ENCODE measurements at regions not wholly inside any gene's neighbourhood (a gene's known extent, or its start where the extent isn't known, plus 50 kb on each side); places are given as distances from the start of the nearest gene placed in this dataset.

DNA sequence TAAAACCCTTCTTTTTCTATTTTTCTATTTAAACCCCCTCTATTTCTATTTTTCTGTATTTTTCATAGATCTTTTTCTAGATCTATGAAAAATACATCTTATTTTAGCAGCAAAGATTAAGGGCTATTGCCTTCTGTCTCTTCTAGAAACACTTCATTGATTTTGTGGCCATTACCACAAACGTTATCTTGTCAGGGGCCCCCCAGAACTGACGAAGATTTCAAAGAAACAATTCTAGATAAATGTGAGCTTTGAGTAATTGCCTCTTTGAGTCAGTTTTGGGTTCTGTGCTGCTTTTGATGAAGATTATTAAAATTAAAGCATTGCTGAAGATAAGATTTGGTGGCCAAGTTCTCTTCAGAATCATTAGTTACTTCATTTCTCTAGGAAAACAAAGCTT lies 279.6 kb upstream of the PEX5L start:
- H3K4me3 ChIP-seq (ENCODE audit: control insufficient read depth, low read depth, low read length) = no peak overlapping the region
- DNase-seq (ENCODE audit: low read depth) = no peak
- TF ChIP-seq, protein P1, sequence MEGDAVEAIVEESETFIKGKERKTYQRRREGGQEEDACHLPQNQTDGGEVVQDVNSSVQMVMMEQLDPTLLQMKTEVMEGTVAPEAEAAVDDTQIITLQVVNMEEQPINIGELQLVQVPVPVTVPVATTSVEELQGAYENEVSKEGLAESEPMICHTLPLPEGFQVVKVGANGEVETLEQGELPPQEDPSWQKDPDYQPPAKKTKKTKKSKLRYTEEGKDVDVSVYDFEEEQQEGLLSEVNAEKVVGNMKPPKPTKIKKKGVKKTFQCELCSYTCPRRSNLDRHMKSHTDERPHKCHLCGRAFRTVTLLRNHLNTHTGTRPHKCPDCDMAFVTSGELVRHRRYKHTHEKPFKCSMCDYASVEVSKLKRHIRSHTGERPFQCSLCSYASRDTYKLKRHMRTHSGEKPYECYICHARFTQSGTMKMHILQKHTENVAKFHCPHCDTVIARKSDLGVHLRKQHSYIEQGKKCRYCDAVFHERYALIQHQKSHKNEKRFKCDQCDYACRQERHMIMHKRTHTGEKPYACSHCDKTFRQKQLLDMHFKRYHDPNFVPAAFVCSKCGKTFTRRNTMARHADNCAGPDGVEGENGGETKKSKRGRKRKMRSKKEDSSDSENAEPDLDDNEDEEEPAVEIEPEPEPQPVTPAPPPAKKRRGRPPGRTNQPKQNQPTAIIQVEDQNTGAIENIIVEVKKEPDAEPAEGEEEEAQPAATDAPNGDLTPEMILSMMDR (IDR thresholded peaks at IDR 0.05; ENCODE audit: control insufficient read depth, insufficient read depth, low read depth, low read length, missing control alignments) = no peak

DNA sequence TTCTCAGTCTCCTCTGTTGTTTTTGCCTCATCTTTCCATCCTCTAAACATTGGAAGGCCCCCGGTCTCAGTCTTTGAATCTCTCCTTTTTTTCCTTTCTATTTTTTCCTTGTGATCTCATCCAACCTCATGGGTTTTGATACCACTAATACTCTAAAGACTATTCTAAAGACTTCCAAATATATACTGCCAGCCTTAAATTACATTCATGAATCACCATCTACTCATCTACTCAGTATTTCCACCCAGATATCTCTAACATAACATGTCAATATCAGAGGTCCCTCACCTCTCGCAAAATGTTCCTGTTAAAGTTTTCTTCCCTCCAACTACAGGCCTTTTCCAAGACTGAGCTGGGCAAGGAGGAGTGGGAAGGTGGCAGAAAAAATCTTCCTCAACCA lies 282.5 kb upstream of the TTC14 start:
- DNase-seq (ENCODE audit: low read depth) = no peak

DNA sequence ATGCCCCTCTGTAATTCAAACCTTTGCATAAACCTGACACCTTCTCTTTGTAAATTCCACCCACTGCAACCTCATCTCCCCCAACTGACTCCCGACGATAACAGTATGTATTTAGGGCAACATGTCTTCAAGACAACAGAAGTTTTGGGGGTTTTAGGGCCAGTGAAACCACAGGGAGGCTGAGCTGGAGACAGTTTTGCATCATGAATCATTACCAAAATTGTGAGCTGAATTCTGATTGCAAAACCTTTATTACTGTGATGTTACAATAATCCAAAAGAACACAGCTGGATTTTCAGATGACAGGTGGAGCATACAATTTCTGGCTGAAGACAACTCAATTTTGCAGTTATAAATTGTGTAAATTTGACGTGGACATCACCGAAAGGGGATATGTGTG lies 281.3 kb upstream of the TTC14 start:
- TF ChIP-seq, protein P1 (IDR thresholded peaks at IDR 0.05; ENCODE audit: control insufficient read depth, insufficient read depth, low read depth, low read length, missing control alignments) = no peak
- DNase-seq (ENCODE audit: low read depth) = peak; percentile 18
- H3K4me3 ChIP-seq (ENCODE audit: control insufficient read depth, low read depth, low read length) = no peak overlapping the region

More for the DNA sequence above, 282.5 kb upstream of the TTC14 start:
- TF ChIP-seq, protein P1 (IDR thresholded peaks at IDR 0.05; ENCODE audit: control insufficient read depth, insufficient read depth, low read depth, low read length, missing control alignments) = no peak
- no peak overlapping the region for H3K4me3 ChIP-seq (ENCODE audit: control insufficient read depth, low read depth, low read length)

DNA sequence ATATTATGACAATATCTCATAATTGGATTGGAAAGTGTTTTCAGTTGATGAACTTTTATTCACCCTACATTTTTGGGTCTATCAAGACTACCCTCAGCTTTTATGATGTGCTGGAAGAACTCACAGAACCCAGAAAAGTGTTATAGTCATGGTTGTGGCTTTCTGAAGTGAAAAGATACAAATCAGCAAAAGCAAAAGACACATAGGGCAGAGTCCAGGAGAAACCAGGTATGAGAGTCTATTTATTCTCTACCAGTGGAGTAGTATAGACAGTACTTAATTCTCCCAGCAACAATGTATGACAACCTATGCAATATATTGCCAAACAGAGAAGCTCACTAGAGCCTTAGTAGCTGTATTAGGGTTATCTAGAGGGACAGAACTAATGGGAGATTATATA lies 280.4 kb upstream of the TTC14 start:
- no peak for DNase-seq (ENCODE audit: low read depth)
- TF ChIP-seq, protein P1 (IDR thresholded peaks at IDR 0.05; ENCODE audit: control insufficient read depth, insufficient read depth, low read depth, low read length, missing control alignments) = no peak
- no peak overlapping the region for H3K4me3 ChIP-seq (ENCODE audit: control insufficient read depth, low read depth, low read length)

DNA sequence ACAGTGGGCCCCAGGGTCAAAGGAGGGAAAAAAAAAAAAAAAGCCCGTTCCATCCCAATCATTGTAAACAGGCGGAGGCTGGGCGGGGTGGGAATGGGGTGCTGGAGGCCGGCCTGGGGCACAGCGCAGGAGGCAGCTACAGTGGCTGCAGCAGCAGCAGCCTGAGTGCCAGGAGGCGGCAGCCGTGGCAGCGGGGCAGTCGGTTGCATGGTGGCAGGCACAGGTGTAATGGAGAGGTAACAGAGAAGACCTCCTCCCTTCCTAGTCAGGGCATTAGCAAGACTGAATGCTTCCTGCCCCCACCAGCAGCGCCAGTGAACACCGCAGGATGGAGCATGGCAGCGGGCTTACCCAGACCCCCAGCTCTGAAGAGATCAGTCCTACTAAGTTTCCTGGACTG lies 279.1 kb upstream of the TTC14 start:
- H3K4me3 ChIP-seq (ENCODE audit: control insufficient read depth, low read depth, low read length) = no peak overlapping the region
- no peak for DNase-seq (ENCODE audit: low read depth)
- TF ChIP-seq, protein P1 (IDR thresholded peaks at IDR 0.05; ENCODE audit: control insufficient read depth, insufficient read depth, low read depth, low read length, missing control alignments) = no peak

DNA sequence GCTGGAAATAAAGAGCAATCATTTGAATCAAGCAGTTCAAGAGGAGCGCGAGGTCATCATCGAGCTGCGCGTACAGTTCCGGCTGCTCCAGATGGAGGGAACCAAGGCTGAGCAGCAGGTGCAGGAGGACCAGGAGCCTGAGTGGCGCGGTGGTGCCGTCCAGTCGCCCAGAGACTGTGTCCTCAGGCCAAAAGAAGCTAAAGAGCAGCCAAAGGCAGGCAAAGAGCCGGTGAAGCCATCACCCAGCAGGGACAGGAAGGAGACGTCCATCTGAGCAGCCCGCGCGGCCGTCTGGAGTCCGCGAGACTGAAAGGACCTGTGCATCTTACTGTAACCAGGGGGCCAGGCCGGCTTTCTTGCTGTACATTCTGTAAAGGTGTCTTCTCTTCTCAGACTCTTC lies 277.2 kb upstream of the TTC14 start:
- TF ChIP-seq, protein P1 (IDR thresholded peaks at IDR 0.05; ENCODE audit: control insufficient read depth, insufficient read depth, low read depth, low read length, missing control alignments) = no peak
- no peak for DNase-seq (ENCODE audit: low read depth)
- no peak overlapping the region for H3K4me3 ChIP-seq (ENCODE audit: control insufficient read depth, low read depth, low read length)

DNA sequence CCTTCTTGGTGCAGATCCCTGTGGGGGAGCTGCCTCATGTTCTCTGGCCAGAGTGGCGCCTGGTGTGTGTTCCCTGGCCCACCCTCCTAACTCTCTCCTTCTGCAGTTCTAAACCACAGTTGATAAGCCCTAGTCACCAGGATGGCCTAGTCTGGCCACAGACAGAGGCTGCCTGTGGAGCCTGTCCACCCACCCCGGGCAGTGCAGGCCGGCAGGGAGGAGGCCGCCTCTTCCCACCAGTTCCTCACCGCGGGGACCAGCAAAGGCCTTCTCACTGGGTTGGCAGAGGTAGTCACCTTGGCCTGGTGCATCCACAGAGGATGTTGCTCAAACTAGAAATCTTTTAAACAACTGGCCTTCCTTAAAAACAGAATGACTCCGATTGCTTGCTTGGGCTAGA lies 276.4 kb upstream of the TTC14 start:
- TF ChIP-seq, protein P1 (IDR thresholded peaks at IDR 0.05; ENCODE audit: control insufficient read depth, insufficient read depth, low read depth, low read length, missing control alignments) = no peak
- no peak for DNase-seq (ENCODE audit: low read depth)
- H3K4me3 ChIP-seq (ENCODE audit: control insufficient read depth, low read depth, low read length) = no peak overlapping the region
